CMK (cell line): ENCODE measurements at regions not wholly inside any gene's neighbourhood (a gene's known extent, or its start where the extent isn't known, plus 50 kb on each side); places are given as distances from the start of the nearest gene placed in this dataset.
"Not testable (repeated sequence)": the region's sequence is repeated elsewhere in the genome, so short reads cannot be mapped to it uniquely, and the experiment has no call there.

ENCODE experiments used
- DNase-seq: peaks from one replicate; pipeline ENCODE4 v3.0.0-alpha.2; 2010; ENCODE audit warnings: low read depth

DNA sequence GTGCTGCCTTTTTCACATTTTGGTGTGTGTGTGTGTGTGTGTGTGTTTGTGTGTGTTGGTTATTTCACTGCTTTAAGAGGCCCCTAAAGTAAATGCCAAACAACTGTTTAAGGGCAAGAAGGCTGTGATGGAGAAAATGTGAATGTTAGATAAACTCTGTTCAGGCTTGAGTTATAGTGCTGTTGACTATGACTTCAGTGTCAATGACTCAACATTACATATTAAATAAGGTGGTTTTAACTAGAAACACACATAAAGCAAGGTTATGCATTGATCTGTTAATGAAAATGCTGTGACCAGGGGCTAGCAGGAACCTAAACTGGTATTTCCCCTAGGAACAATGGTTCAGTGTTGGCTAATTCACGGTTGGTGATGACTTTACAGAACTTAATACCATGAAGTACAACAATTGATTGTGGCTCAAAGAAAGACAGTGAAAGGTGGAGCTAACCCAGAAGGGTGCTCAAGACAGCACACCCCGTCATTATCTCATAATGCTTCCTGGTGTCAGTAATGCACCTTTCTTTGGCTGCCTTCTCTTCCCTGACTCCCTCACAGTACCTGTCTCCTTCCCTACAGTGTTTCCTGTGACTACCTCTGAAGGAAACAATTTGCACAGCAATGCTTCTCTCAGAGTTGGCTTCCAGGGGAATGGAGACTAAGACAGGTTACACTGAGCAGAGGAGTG is 116.1 kb downstream of the RIN2 start:
- no peak for DNase-seq

DNA sequence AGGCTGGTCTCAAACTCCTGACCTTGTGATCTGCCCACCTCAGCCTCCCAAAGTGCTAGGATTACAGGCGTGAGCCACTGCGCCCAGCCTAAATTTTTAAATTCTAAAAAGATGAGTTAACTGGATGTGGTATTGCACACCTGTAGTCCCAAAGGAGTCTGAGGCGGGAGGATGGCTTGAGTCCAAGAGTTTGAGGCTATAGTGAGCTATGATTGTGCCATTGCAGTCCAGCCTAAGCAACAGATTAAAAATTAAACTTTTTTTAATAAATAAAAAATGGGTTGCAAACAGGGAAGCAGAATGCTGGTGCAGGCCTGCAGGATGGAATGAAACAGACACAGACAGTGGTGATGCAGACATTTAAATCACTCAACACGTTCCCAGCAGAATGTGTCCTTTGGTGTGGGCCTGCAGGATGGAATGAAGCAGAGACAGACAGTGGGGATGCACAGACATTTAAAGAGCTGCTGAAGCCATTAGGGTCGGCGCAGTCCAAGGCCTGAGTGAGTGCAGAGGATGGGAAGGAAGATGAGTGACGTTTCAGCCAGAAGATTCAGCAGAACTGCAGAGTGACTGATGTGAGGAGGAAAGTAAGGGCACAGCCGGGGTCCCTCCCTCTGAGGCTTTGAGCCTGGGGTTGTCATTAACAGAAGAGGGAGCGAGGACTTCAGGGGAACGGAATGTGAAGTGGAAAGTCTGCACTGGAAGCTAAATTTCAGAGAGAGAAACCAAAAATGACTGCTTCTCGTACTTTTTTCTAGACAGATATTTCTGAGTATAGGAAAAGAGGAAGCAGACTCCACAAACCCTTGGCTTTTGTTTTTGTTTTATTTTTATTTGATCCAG is 117.5 kb downstream of the RIN2 start:
- no peak for DNase-seq

DNA sequence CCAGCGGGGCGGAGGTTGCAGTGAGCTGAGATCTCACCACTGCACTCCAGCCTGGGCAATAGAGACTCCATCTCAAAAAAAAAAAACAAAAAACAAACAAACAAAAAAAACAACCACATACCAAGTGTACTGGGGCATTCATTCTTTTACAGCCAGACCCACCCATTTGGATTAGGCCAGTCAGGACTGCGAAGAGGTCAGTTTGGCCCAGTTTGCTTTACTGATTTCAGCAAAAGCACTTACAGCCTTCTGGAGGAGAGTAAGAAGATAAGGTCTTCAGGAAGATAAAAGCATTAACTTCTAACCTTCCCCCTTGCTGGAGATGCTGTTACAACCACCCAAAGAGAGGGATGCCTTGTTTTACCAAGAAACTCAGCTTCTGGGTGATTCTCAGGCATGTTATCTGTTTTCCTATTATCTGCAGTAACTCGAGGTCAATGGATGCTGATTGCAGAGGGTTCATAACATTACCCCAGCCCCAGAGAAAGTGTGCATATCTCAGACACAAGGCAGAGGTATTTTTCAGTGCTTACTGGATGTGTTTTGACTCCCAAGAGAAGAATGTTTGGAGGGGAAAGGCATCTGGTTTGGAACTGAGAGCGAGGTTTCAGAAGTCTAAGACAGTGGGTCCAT is 118.9 kb downstream of the RIN2 start:
- no peak for DNase-seq

DNA sequence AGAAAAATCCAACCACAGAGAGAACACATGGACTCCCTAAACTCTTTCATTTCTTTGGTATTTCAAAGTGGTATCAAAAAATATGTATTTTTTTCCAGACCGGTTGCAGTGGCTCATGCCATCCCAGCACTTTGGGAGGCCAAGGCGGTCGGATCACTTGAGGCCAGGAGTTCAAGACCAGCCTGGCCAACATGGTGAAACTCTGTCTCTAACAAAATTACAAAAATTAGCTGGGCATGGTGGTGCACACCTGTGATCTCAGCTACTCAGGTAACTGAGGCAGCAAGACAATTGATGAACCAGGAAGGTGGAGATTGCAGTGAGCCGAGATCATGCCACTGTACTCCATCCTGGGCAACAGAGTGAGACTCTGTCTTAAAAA is 121.8 kb downstream of the RIN2 start:
- DNase-seq: not testable (repeated sequence)

DNA sequence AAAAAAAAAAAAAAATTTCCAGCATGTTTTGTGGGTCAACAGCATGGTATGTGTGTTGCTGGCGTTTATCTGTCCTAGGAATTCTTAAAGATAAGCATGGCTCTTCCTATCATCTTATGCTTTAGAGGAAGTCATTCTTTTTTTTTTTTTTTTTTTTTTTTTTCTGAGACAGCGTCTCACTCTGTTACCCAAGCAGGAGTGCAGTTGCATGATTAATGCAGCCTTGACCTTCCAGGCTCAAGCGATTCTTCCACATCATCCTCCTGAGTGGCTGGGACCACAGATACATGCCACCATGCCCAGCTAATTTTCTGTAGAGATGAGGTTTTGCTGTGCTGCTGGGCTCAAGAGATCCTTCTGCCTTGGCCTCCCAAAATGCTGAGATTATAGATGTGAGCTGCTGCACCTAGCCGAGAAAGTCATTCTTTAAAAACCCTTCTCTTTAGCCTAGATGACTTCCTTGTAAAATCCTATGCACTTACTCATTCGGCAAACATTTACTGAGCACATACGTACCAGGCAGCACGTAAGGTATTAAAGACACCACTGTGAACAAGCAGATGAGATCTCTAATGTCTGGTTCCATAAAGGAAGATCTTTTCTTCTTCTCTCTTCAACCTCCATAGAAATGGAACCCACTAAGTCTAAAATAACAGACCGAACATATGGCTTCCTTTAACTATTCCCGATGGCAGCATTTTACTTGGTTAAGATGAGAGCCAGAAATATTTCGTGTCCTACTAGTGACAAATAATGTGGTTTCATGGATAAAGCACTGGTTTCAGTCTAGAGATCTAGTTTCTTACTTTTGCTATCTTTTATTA is 122.4 kb downstream of the RIN2 start:
- no peak for DNase-seq

DNA sequence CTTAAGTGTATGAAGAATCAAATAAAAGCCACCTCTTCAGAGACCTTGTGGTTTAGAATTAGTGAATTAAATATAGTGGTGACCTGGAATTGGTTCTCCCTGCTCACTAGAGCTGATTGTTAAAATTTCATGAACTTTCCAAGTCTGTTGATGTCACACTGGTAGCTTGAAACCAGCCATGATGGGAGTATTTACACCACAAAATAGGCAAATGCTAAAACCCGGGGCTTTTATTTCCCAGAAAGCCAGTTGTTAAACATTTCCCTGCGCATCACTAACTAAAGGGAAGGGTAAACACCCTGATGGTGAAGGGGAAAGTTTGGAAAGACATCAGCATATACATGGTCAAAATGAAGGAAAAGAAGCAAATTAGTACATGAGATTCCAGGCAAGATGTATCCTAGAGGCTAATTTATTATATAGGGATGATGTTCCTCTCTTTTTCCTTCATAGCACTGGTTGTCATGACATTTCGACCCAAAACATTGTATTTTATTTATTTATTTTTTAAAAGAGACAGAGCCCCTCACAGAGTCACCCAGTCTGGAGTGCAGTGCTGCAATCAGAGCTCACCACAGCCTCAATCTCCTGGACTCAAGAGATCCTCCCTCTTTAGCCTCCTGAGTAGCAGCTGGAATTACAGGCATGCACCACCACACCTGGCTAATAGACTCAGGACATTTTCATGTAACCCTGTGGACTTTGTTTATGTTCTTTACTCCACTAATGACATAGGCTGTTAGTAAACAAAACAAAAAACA is 123.2 kb downstream of the RIN2 start:
- no peak for DNase-seq

DNA sequence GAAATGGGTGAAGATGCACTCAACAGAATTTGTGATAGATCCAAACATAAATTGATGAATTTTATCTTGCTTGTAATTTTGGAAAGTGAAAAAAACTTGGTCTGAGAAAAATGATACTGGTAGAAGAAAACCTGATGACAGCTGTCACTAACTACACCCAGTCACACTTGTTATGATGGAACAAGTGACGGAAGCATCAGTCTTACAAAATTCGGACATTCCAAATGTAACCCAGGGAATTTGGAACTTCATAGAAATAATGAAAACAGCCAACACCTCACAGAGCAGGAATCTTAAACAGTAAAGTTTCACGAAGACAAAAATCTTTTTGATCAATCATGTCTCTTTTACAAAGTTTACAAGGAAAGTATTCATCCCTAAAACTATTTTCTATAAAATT is 123.9 kb downstream of the RIN2 start:
- no peak for DNase-seq

DNA sequence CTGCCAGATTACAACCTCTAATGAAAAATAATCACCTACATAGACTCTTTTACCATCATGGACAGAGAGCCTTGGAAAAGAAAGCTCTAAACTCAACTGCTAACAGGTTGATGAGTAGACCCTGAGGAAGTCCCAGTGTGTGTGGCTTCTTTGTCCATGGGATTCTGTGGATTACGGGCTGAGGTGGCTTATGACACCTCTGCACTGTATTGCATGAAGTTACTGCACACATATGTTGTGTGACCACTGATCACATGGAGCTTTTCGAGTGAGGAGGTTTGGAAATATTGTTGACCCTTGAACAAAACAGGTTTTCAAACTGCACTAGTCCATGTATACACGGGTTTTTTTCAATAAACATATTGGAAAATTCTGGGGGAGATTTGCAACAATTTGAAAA is 124.4 kb downstream of the RIN2 start:
- no peak for DNase-seq

DNA sequence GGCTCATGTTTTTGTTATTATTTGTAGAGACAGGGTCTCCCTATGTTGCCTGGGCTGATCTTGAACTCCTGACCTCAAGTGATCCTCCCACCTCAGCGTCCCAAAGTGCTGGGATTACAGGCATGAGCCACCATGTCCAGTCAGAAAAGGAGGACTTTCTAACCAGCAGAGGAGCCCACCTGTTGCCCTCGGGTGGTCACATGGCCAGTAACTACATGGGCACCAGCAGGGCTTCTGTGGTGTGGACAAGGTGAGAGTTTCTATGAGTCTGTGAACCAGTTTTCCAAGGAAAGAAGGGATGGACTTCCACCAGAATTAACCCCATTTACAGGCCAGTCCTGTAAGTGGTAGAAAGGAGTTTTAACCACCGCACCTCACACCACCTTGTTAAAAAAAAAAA is 125.4 kb downstream of the RIN2 start:
- no peak for DNase-seq

DNA sequence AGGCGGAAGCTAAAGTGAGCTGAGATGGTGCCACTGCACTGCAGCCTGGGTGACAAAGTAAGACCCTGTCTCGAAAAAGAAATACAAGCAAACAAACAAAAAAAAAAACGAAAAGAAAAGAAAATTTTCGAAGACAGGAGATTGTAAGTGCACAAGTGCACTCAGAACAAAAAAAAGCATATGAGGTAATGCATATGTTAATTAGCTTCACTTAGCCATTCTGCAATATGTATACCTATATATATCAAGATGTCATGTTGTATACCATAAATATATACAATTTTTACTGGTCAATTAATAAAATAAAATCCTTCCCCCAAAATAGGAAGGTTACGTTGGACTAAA is 127.5 kb downstream of the RIN2 start:
- DNase-seq: no peak

DNA sequence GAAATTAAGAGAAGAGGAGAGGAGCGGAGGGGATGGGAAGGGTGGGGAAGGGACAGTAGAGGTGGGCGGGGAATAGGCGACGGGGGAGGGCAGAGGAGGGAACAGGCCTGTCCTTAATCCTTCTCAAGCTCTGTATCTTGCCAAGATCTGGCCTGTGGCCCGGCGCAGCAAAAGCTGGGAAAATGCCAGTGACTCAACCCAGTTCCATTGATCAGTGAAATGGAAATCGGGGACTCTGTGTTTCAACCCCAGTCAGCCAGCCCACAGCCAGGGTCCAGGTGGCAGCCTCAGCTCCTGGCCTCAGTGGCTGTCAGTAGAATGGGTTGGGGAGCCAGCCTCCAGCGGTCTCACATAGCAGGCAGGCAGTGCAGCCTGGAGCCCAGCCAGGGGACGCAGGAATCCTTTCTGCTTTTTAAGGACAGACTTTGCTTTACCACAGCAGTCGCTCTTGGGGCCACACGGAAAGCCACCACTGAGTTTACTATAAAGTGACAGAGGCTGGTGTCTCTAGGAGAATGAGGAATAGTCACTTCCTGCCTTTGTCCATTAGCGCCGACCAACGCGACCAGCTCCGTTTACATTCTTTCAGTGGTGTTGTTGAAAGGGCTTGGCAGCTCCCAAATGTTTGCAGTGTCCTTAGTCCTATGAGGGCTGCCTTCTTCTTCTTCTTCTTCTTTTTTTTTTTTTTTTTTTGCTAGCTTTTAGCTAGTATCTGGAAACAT is 128.0 kb downstream of the RIN2 start:
- no peak for DNase-seq

DNA sequence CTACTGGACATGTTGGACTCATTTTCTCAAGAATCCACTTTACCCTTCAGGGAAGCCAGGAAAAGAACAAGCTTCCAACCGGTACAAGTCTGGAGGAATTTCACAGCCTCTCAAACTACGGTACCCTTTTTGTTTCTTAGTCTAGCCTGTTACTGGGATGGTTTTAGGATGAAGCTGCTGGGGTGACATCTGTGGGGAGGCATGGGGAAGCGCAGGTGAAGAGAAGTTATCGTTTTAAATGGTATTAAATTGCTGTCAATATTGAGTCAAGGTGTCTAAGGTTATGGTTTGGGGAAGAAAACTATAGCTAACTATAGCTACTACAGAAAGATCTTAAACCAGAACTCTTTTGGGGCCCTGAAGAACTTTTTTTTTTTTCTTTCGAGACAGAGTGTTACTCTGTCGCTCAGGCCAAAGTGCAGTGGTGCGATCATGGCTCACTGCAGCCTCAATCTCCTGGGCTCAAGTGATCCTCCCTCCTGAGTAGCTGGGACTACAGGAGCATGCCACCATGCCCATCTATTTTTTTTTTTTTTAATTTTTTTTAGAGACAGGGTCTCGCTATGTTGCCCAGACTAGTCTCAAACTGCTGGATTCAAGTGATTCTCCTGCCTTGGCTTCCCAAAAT is 128.7 kb downstream of the RIN2 start:
- DNase-seq: no peak

DNA sequence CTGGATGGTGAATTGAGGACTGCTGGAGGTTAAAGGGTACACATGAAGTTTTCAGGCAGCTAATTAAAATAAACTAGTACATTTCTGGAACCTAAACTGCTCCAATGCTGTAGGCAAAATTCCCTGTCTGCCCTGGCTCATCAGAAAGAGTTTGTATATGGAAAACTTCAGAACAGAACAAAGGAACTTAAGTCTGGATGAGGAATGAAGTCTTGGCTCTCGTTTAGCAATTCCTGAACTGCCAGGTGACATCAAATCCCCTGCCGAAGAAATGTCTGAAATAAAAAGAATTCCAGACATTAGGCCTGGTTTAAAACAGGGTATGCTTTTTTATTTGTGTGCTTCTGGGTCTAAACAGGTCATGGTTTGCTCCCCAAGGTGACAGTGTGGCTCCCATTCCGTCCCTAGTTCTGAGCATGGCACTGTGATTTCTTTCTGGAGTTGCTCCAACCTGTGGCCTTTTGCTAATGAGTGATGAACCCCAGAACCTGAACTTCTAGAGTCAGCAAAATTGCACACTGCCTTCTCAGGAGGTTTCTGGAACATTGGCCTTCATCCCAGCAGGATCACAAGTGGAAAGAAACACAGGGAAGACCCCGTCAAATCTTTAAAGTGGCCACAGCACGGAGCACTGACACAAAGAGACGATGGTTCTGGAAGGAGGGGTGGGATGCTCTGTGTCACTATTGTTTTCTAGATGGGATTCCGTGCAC is 129.4 kb upstream of the NAA20 start:
- DNase-seq: no peak

DNA sequence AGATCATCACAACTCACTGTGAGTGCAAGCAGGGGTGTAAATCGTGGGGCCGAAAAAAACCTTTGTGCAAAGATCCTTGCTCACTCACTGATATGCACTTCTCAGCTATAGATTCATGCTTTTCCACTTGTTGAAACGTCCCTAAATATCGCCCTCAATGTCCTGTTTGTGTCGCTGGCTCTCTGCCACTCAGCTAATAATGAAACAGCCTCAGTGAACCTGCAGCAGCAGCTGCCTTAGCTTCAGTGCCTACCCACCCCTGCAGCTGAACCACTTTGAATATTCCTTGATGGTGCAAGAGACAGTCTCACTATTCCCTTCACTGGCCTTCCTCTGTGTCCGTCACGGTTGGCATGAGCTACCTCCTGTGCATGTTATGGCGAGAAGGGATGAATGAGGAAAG is 128.9 kb upstream of the NAA20 start:
- no peak for DNase-seq

DNA sequence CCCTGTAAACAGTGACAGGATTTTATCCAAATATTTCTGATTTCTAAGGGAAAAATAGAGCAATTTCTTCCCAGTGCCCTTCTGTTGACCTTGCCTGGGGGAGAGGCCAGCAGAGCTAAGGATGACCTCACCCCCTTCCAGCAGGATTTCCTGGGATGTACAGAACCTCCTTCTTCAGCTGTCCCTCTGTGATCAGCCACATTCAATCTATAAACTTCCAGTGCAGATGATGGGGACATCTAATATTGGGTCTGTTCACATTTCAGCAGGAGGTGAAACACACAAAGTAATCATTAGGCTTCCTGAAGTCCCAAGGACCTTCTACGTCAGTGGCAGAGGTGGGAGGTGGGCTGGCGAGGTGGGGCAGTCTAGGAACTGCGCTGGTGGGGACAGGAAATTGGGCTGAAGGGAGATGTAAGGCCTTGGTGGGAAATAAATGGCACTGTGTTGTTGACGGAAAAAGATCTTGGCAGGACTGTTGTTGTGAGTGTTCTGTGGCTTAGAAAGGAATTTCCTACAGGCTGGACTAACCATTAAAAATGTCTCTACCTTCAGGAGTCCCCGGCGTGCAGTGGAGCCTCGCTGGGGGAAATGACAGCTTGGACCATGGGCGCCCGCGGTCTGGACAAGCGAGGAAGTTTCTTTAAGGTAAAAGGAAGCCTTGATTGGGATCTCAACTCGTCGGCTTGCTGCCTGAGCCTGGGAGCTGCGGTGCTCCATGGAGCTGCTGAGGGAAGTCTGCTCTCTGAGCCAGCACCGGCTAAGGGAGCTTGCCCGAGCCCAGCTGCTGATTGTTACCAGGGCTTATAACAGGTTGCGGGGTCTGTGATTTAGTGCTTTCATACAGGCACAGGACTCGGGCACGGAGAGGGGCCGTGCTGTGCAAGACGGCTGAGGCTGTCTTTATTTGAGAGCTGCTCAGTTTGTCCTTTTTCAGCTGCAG is 127.9 kb upstream of the NAA20 start:
- no peak for DNase-seq

DNA sequence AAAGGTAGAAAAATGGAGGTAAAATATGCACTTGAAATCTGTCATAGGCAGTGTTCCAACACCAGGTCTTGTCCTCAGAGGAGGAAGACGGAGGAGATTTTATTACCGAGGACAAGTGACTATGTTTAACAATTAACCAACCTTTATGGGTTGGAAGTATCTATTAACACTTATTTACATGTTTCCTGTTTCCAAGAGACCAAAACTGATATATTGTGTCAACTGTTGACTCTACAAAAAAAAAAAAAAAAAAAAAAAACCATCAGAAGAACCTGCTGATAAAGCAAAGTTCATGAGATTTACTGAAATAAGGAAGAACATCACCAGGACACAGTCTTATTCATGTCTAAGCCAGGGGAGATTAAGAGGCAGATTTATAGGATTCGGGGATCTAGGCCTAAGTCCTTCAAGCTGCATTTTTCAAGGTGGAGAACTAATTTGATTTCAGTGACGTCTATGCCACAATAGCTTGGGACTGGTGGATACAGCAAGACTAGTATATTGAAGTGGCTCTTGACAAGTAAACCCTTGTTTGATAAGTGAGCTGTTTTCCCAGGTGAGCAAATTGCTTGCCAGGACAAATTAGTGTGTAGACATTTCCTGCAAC is 126.6 kb upstream of the NAA20 start:
- no peak for DNase-seq

DNA sequence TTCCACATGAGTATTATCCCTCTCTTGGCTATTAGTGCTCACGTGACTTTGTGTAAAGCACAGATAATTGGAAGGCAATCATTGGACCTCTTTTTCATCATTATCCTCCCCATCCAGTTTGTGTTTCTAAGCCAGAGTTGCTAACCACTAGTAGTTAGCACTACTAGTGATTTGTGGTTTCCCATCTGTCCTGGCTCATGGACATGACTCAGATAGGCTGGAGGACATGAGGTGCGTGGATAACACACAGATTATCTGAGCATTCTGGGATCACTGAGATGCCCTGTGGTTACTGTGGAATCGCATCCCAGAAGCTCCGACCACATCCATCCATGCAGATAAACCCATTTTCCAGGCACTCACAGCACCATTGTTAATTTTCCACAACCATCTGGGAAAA is 123.8 kb upstream of the NAA20 start:
- no peak for DNase-seq

DNA sequence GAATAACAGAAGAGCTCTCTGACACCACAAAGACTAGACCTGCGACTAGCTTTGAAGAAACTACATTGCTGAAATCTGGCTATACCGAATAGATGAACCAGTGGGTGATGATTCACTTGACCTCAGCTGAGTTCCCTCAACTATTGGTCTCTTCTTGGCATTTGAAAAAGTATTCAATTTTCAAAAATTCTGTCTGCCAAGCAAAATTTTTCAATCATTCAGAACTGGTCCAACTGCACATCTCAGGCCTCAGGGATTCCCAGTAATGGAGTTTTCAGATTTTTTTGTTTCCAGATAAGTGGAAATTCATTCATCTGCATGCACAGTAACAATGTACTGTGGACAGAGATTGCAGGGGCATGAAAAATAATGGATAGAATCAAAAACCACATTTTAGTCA is 121.4 kb upstream of the NAA20 start:
- no peak for DNase-seq
